Activated T-cell treated with anti-CD3 and anti-CD28 coated beads for 1 hour (primary cell): ENCODE measurements at regions not wholly inside any gene's neighbourhood (a gene's known extent, or its start where the extent isn't known, plus 50 kb on each side); places are given as distances from the start of the nearest gene placed in this dataset.

Experiments
- DNase-seq: peaks from one replicate; pipeline ENCODE4 v3.0.0-alpha.2; 2020; ENCODE audit warnings: low read depth

GRCh38 chr7:36802459-36803135 lies 78.3 kb upstream of the AOAH start:
- no peak for DNase-seq

- no peak for DNase-seq
These were observed 72.7 kb upstream of the AOAH start for GRCh38 chr7:36796850-36797536.

GRCh38 chr7:36795451-36796021 lies 71.2 kb upstream of the AOAH start:
- DNase-seq, result no peak

- no peak for DNase-seq
These were observed 70.4 kb upstream of the AOAH start for GRCh38 chr7:36794689-36795088.

GRCh38 chr7:36792421-36792820 lies 68.1 kb upstream of the AOAH start:
- no peak for DNase-seq

- peak; percentile 3 for DNase-seq
These were observed 66.1 kb upstream of the AOAH start for GRCh38 chr7:36790311-36790787.

- no peak for DNase-seq
These were observed 64.7 kb upstream of the AOAH start for GRCh38 chr7:36788825-36789470.

- DNase-seq, result no peak
These were observed 63.7 kb upstream of the AOAH start for GRCh38 chr7:36787933-36788378.

- DNase-seq, result peak; percentile 42
These were observed 61.0 kb upstream of the AOAH start for GRCh38 chr7:36784991-36785940.

- DNase-seq, result no peak
These were observed 56.9 kb upstream of the AOAH start for GRCh38 chr7:36781011-36781738.

GRCh38 chr7:36777855-36778254 lies 53.6 kb upstream of the AOAH start:
- DNase-seq, result no peak

GRCh38 chr7:36777062-36777461 lies 52.8 kb upstream of the AOAH start:
- DNase-seq, result peak; percentile 3

- no peak for DNase-seq
These were observed 51.4 kb upstream of the AOAH start for GRCh38 chr7:36775676-36776075.

- DNase-seq, result no peak
These were observed 50.8 kb upstream of the AOAH start for GRCh38 chr7:36775061-36775620.
